ENCODE measurements at regions not wholly inside any gene's neighbourhood (a gene's known extent, or its start where the extent isn't known, plus 50 kb on each side); places are given as distances from the start of the nearest gene placed in this dataset.

GRCh38 chr13:82356667-82357410 is 1525.4 kb downstream of the SLITRK1 start:
- no peak overlapping the region for H3K4me3 ChIP-seq (ENCODE audit: low read length)
- peak; percentile 0 for DNase-seq (ENCODE audit: low read depth)
- no peak; the same call in 1 of the 2 replicates for TF ChIP-seq CTCF (conservative IDR thresholded peaks at IDR 0.05; ENCODE audit: low read length)

- DNase-seq (ENCODE audit: low read depth) = no peak
- no peak overlapping the region for H3K4me3 ChIP-seq (ENCODE audit: low read length)
- TF ChIP-seq CTCF (conservative IDR thresholded peaks at IDR 0.05; ENCODE audit: low read length) = no peak
Measured at GRCh38 chr13:82344867-82345266, 1537.4 kb downstream of the SLITRK1 start.

- no peak for DNase-seq (ENCODE audit: low read depth)
- H3K4me3 ChIP-seq (ENCODE audit: low read length) = no peak overlapping the region
- TF ChIP-seq CTCF (conservative IDR thresholded peaks at IDR 0.05; ENCODE audit: low read length) = no peak
Measured at GRCh38 chr13:82341116-82341515, 1541.2 kb downstream of the SLITRK1 start.

- no peak for DNase-seq (ENCODE audit: low read depth)
- no peak overlapping the region for H3K4me3 ChIP-seq (ENCODE audit: low read length)
- no peak; the same call in 1 of the 2 replicates for TF ChIP-seq CTCF (conservative IDR thresholded peaks at IDR 0.05; ENCODE audit: low read length)
Measured at GRCh38 chr13:82330499-82330898, 1551.8 kb downstream of the SLITRK1 start.

GRCh38 chr13:82323101-82323500 is 1559.2 kb downstream of the SLITRK1 start:
- no peak overlapping the region for H3K4me3 ChIP-seq (ENCODE audit: low read length)
- no peak for TF ChIP-seq CTCF (conservative IDR thresholded peaks at IDR 0.05; ENCODE audit: low read length)
- no peak for DNase-seq (ENCODE audit: low read depth)

- H3K4me3 ChIP-seq (ENCODE audit: low read length) = no peak overlapping the region
- no peak for TF ChIP-seq CTCF (conservative IDR thresholded peaks at IDR 0.05; ENCODE audit: low read length)
- no peak for DNase-seq (ENCODE audit: low read depth)
Measured at GRCh38 chr13:82305588-82305987, 1576.7 kb downstream of the SLITRK1 start.

- no peak for DNase-seq (ENCODE audit: low read depth)
- no peak overlapping the region for H3K4me3 ChIP-seq (ENCODE audit: low read length)
- no peak for TF ChIP-seq CTCF (conservative IDR thresholded peaks at IDR 0.05; ENCODE audit: low read length)
Measured at GRCh38 chr13:82298106-82298505, 1584.2 kb downstream of the SLITRK1 start.

Measured in AG10803 (cell line).